ENCODE measurements at regions not wholly inside any gene's neighbourhood (a gene's known extent, or its start where the extent isn't known, plus 50 kb on each side); places are given as distances from the start of the nearest gene placed in this dataset.

DNA sequence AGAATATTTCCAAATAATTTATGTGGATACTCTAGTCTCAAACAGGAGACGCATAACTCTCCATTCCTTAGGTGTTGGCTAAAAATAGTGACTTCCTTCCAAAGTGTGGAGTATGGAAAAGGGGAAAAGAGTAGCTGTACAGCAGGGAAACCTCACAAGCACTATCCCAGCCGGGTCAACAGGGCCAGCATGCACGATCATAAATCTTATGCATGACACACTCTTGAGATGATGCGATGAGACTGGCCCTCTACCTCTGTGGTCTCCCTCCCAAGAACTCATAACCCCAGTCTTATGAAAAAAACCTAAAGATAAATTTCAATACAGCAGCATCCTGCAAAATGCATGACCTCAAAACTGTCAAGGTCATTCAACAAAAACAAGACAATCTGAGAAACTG, 197.3 kb downstream of the TEX36 start:
- Mint-ChIP-seq H3K4me3 (no peak overlapping the region), H3K27ac (no peak overlapping the region), H3K4me1 (peaks cover 10% of the 10 kb centered on the region), H3K27me3 (ENCODE audit: low read depth) (no peaks in the 10 kb centered on the region), H3K9me3 (no peaks in the 10 kb centered on the region), H3K36me3 (ENCODE audit: low read depth) (no peaks in the 10 kb centered on the region)
- TF ChIP-seq, protein P1, sequence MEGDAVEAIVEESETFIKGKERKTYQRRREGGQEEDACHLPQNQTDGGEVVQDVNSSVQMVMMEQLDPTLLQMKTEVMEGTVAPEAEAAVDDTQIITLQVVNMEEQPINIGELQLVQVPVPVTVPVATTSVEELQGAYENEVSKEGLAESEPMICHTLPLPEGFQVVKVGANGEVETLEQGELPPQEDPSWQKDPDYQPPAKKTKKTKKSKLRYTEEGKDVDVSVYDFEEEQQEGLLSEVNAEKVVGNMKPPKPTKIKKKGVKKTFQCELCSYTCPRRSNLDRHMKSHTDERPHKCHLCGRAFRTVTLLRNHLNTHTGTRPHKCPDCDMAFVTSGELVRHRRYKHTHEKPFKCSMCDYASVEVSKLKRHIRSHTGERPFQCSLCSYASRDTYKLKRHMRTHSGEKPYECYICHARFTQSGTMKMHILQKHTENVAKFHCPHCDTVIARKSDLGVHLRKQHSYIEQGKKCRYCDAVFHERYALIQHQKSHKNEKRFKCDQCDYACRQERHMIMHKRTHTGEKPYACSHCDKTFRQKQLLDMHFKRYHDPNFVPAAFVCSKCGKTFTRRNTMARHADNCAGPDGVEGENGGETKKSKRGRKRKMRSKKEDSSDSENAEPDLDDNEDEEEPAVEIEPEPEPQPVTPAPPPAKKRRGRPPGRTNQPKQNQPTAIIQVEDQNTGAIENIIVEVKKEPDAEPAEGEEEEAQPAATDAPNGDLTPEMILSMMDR (IDR thresholded peaks at IDR 0.05; ENCODE audit: unreplicated experiment in 3 of 3): no peak

DNA sequence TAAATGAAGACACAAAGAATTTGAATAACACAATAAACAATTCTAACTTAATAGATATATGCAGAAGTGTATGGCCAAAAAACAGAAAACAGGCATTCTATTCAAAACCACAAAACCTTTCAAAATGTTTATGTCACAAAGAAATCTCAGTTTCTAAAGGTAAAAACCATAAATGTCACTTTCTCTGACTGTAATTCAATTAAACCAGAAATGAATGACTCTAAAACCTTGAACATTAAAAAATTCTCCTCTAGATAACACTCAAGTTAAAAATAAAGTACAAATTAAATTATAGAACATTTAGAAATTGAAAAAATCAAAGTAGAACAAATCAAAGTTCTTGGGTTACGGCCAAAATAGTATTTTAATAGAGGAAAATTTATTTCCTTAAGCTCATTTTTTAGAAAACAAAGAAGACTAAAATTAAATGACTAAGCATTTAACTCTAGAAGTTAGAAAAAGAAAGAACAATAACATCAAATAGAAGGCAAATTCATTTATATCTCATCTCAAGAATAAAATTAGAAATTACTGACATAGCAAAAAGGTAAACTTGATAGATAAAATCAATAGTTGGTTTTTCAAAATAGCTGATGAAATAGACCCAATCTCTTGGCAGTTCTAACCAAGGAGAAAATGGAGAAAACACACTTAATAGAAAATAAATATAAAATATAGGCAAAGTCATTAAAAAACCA, 198.8 kb downstream of the TEX36 start:
- Mint-ChIP-seq H3K27ac (no peak overlapping the region), H3K4me3 (no peak overlapping the region), H3K27me3 (ENCODE audit: low read depth) (peaks cover 3% of the 10 kb centered on the region), H3K4me1 (peaks cover 10% of the 10 kb centered on the region), H3K9me3 (no peaks in the 10 kb centered on the region), H3K36me3 (ENCODE audit: low read depth) (no peaks in the 10 kb centered on the region)
- TF ChIP-seq, protein P1 (IDR thresholded peaks at IDR 0.05; ENCODE audit: unreplicated experiment in 3 of 3): no peak

DNA sequence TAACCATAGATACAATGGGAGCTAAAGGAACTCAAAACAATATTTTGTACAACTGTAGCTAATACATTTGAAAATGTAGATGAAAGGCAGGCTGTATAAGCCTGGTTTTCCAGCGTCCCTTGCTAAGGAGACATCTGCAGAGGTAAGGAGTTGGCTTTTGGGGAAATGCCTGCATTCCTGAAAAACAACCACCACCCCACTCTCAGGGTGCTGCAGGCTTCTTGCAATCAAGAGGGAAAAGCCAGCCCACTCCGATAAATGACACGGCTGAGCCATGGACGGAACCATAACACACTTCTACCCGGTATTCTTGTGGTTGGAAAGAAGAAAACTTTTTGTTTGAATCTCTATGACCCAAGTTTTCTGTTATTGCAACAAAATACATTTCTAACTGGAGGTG, 200.3 kb downstream of the TEX36 start:
- Mint-ChIP-seq H3K4me1 (peaks cover 8% of the 10 kb centered on the region), H3K36me3 (ENCODE audit: low read depth) (no peaks in the 10 kb centered on the region), H3K27me3 (ENCODE audit: low read depth) (peaks cover 3% of the 10 kb centered on the region), H3K9me3 (no peaks in the 10 kb centered on the region), H3K27ac (no peak overlapping the region), H3K4me3 (no peak overlapping the region)
- TF ChIP-seq, protein P1 (IDR thresholded peaks at IDR 0.05; ENCODE audit: unreplicated experiment in 3 of 3): no peak

DNA sequence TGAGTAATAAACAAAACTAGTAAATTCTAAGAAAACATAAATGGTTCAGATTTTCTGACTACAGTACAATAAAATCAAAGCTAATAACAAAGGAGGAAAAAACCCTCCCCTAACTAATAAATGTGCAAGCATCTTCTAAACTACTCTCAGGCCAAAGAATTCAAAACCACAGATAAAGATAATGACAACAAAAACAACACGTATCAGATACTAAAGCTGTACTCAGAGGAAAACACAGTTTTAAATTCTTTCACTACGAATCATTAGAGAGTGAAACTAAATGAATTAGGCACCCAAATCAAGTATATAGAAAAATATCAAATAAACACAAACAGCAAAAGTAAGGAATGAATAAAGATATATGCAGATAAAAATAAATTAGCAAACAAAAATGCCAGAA, 200.9 kb downstream of the TEX36 start:
- Mint-ChIP-seq H3K4me1 (peaks cover 6% of the 10 kb centered on the region), H3K27ac (no peak overlapping the region), H3K4me3 (no peak overlapping the region), H3K27me3 (ENCODE audit: low read depth) (peaks cover 3% of the 10 kb centered on the region), H3K9me3 (no peaks in the 10 kb centered on the region), H3K36me3 (ENCODE audit: low read depth) (no peaks in the 10 kb centered on the region)
- TF ChIP-seq, protein P1 (IDR thresholded peaks at IDR 0.05; ENCODE audit: unreplicated experiment in 3 of 3): no peak

DNA sequence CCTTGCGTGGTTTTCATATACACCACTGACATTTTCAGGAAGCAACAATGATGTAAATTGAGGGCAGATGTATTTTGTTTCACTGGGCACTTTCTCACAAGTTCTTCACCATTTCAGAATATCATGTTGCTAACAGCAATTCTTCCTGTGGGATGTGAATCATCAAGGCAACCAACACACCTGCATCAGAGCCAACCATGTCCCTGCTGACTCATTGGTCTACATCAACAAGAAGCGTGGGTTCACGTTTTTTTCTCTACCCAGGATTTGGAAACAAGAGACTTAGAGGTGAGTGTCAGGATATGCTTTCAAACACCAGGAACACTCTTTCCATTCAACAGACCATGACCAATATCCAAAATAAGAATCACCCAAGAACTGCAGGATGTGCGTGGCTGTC, 203.9 kb downstream of the TEX36 start:
- TF ChIP-seq, protein P1 (IDR thresholded peaks at IDR 0.05; ENCODE audit: unreplicated experiment in 3 of 3): no peak
- no peaks in the 10 kb centered on the region for H3K9me3 Mint-ChIP-seq
- no peaks in the 10 kb centered on the region for H3K36me3 Mint-ChIP-seq (ENCODE audit: low read depth)
- H3K27me3 Mint-ChIP-seq (ENCODE audit: low read depth): peaks cover 3% of the 10 kb centered on the region
- peaks cover 6% of the 10 kb centered on the region for H3K4me1 Mint-ChIP-seq
- no peak overlapping the region for H3K27ac Mint-ChIP-seq
- H3K4me3 Mint-ChIP-seq: no peak overlapping the region

DNA sequence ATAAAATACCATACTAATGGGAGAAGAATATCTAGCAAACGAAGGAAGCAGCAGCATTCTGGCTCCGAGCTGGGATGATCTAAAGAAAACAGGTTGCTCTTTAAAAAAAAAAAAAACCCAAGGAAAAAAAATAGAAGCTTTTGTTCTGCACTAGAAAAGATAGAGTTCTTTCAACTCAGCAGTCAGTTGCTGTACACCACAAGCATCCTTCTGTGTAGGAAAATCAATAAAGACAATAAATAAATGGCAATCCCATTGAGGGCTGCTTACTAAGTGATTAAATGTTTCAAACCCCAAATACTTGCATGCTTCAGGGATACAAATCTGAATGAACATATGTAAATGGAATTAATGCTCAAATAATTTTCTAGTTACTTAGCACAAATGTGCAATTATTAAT, 207.1 kb downstream of the TEX36 start:
- H3K27ac Mint-ChIP-seq: no peak overlapping the region
- peaks cover 8% of the 10 kb centered on the region for H3K27me3 Mint-ChIP-seq (ENCODE audit: low read depth)
- H3K36me3 Mint-ChIP-seq (ENCODE audit: low read depth): no peaks in the 10 kb centered on the region
- TF ChIP-seq, protein P1 (IDR thresholded peaks at IDR 0.05; ENCODE audit: unreplicated experiment in 3 of 3): no peak
- H3K4me1 Mint-ChIP-seq: no peaks in the 10 kb centered on the region
- H3K4me3 Mint-ChIP-seq: no peak overlapping the region
- H3K9me3 Mint-ChIP-seq: no peaks in the 10 kb centered on the region

Measured in nephron (organoid).